Parathyroid adenoma (tissue), 2 donors: ENCODE measurements at regions not wholly inside any gene's neighbourhood (a gene's known extent, or its start where the extent isn't known, plus 50 kb on each side); places are given as distances from the start of the nearest gene placed in this dataset.

ENCODE experiments used
- H2AFZ ChIP-seq: fragments of 300-600 bp; sonication (generic); one replicate; pipeline ENCODE4 v1.7.0; 2017; ENCODE audit warnings: antibody characterized with exemption, mild to moderate bottlenecking
- H3K27ac ChIP-seq: fragments of 300-600 bp; sonication (generic); one replicate; pipeline ENCODE4 v1.7.0; 2017
- H3K27me3 ChIP-seq: fragments of 300-600 bp; sonication (generic); one replicate; pipeline ENCODE4 v1.7.0; 2017; ENCODE audit warnings: low read length; ENCODE audit not compliant: control insufficient read depth, insufficient read depth
- H3K36me3 ChIP-seq: fragments of 300-600 bp; sonication (generic); one replicate; pipeline ENCODE4 v1.7.0; 2017; ENCODE audit warnings: low read length; ENCODE audit not compliant: control insufficient read depth, insufficient read depth
- H3K4me1 ChIP-seq: fragments of 300-600 bp; sonication (generic); one replicate; pipeline ENCODE4 v1.7.0; 2017; ENCODE audit warnings: control low read depth
- H3K4me2 ChIP-seq: fragments of 300-600 bp; sonication (generic); one replicate; pipeline ENCODE4 v1.7.0; 2017; ENCODE audit warnings: low read length
- H3K4me3 ChIP-seq: fragments of 300-600 bp; sonication (generic); one replicate; pipeline ENCODE4 v1.7.0; 2017; ENCODE audit warnings: low read depth, low read length
- H3K79me2 ChIP-seq: fragments of 300-600 bp; sonication (generic); one replicate; pipeline ENCODE4 v1.7.0; 2017; ENCODE audit warnings: control low read depth
- H3K9ac ChIP-seq: fragments of 300-600 bp; sonication (generic); one replicate; pipeline ENCODE4 v1.7.0; 2017; ENCODE audit warnings: mild to moderate bottlenecking
- H3K9me3 ChIP-seq: fragments of 300-600 bp; sonication (generic); one replicate; pipeline ENCODE4 v1.7.0; 2017; ENCODE audit warnings: low read length; ENCODE audit not compliant: control insufficient read depth
- TF ChIP-seq, protein P1 (sequence below): fragments of 300-600 bp; sonication (generic); IDR thresholded peaks from one replicate; pipeline ENCODE4 v1.7.0; 2017; ENCODE audit warnings: antibody characterized with exemption, mild to moderate bottlenecking
- donor health status: primary hyperparathyroidism.

DNA sequence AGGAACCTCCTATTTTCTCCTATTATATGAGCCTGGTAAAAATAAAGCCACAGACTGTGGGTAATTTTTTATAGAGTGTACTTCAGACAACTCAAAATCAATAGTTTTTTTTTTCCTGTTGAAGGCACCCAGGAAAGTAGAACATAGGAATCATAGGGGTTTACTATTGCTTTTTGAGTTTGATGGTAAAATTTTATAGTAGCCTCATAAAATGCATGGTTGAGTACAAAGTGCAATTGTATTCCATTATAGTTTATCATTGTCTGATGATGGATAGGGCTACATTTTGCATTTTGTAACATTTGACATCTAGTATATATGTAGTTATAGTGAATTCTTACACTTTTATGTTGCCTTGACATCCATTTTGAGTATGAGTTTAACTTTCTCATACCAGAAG, 455.0 kb downstream of the STIM2 start:
- H3K4me2 ChIP-seq = no peak overlapping the region
- no peaks in the 10 kb centered on the region for H3K9me3 ChIP-seq
- no peak overlapping the region for H3K4me3 ChIP-seq
- H2AFZ ChIP-seq = no peak overlapping the region
- TF ChIP-seq, protein P1, sequence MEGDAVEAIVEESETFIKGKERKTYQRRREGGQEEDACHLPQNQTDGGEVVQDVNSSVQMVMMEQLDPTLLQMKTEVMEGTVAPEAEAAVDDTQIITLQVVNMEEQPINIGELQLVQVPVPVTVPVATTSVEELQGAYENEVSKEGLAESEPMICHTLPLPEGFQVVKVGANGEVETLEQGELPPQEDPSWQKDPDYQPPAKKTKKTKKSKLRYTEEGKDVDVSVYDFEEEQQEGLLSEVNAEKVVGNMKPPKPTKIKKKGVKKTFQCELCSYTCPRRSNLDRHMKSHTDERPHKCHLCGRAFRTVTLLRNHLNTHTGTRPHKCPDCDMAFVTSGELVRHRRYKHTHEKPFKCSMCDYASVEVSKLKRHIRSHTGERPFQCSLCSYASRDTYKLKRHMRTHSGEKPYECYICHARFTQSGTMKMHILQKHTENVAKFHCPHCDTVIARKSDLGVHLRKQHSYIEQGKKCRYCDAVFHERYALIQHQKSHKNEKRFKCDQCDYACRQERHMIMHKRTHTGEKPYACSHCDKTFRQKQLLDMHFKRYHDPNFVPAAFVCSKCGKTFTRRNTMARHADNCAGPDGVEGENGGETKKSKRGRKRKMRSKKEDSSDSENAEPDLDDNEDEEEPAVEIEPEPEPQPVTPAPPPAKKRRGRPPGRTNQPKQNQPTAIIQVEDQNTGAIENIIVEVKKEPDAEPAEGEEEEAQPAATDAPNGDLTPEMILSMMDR = no peak
- H3K9ac ChIP-seq = no peak overlapping the region
- no peaks in the 10 kb centered on the region for H3K4me1 ChIP-seq
- no peaks in the 10 kb centered on the region for H3K36me3 ChIP-seq
- no peak overlapping the region for H3K27ac ChIP-seq
- H3K79me2 ChIP-seq = no peaks in the 10 kb centered on the region
- H3K27me3 ChIP-seq = no peaks in the 10 kb centered on the region

DNA sequence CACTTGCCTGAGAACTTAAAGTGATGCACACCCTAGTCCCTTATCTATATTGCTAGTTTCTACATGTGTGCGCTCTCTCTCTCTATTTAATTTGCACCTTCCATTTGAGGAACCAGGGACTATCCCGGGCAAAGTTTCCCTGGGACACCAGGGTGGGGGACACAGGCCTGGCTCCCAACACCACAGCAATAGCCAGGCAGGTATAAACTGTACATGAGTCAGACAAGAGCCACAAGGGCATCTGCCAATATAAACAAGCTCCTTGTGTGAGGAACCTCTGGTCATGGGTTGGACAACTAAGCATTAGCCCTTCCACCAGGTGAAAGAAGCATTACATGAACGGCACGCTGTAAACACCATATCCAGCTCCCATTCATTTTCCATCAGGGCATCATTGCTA, 455.5 kb downstream of the STIM2 start:
- Histone ChIP-seq H3K9me3 (no peaks in the 10 kb centered on the region), H2AFZ (no peak overlapping the region), H3K4me1 (no peaks in the 10 kb centered on the region), H3K27me3 (no peaks in the 10 kb centered on the region), H3K9ac (no peak overlapping the region), H3K4me3 (no peak overlapping the region), H3K27ac (no peak overlapping the region), H3K79me2 (no peaks in the 10 kb centered on the region), H3K4me2 (no peak overlapping the region), H3K36me3 (no peaks in the 10 kb centered on the region)
- TF ChIP-seq, protein P1 = no peak

DNA sequence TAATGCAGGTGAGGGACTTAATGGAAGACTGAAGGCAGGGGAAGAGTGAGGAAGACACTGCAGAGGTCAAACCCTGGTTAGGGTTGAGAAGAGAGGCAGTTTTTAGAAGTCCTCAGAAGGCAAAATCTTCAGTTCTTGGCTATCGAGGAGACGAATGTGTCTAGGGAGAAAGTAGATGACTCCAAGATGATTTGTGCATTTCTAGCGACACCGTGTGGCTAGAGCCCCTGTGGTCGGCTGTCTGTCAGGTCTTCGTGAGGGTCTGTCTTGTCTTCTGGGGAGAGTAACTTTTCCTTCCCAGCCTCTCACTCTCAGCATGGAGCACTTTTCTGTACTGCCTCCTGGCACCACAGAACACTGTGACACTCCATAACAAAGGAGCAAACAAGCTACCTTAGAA, 458.1 kb downstream of the STIM2 start:
- Histone ChIP-seq H3K9ac (no peak overlapping the region), H3K36me3 (no peaks in the 10 kb centered on the region), H2AFZ (no peak overlapping the region), H3K4me1 (no peaks in the 10 kb centered on the region), H3K27ac (no peak overlapping the region), H3K4me2 (no peak overlapping the region), H3K79me2 (no peaks in the 10 kb centered on the region), H3K4me3 (no peak overlapping the region), H3K9me3 (no peaks in the 10 kb centered on the region), H3K27me3 (no peaks in the 10 kb centered on the region)
- TF ChIP-seq, protein P1 = no peak

DNA sequence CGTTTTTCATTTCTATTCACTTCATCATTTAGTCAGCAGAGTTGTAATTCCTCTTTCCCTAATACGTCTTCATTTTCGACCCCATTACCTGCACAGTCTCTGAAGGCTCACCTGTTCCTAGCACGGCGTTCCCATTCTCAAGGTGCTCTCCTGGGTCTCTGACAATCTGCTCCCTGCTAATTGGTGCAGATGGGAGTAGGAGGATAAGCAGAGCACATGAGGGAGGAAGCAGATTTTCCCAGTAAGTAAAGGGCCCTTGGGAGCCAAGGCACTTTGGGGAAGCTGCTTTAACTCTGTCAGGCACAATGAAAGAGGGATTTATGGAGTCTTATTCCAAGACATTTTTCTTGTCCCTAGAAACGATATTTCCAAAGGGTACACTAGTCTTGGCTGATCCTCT, 466.4 kb downstream of the STIM2 start:
- H2AFZ ChIP-seq = no peak overlapping the region
- no peaks in the 10 kb centered on the region for H3K36me3 ChIP-seq
- no peak overlapping the region for H3K4me2 ChIP-seq
- H3K9me3 ChIP-seq = no peaks in the 10 kb centered on the region
- H3K4me1 ChIP-seq = no peaks in the 10 kb centered on the region
- no peak overlapping the region for H3K4me3 ChIP-seq
- H3K9ac ChIP-seq = no peak overlapping the region
- H3K79me2 ChIP-seq = no peaks in the 10 kb centered on the region
- no peaks in the 10 kb centered on the region for H3K27me3 ChIP-seq
- TF ChIP-seq, protein P1 = no peak
- no peak overlapping the region for H3K27ac ChIP-seq

DNA sequence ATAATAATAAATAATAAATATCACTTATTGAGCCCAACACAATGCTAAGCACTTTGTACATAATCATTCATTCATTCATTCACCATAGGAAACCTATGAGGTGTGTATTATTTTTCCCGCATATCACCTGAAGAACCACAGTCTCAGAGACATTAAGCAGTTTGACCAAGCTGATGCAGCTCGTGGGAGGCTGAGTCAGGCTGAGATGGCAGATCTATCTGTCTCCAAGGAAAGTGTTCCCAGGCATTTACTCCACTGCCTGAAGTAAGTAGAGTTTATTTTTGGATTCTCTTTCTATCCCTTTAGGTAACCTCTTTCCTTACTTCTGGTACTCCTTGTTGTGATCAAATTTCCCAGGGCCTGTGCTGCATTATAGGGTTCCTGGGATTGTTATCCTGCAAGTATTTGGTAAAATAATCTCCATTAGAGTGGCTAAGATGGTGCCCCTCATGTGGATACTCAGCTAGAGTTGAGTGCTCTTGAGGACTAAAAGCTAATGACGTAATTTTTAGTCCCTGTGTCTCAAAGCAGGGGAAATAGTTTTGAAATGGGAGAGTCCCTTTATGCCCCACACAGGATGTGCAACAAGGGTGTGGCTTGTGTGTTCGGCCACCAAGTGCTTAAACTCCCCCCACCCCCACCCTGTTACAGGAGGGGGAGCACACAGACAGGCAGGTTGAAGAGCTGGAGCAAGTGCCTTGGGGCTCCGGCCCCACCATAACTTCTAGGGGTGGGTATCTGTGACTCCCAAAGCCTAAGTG, 467.0 kb downstream of the STIM2 start:
- Histone ChIP-seq H3K4me1 (no peaks in the 10 kb centered on the region), H3K4me2 (no peak overlapping the region), H3K36me3 (no peaks in the 10 kb centered on the region), H2AFZ (no peak overlapping the region), H3K9ac (no peak overlapping the region), H3K27ac (no peak overlapping the region), H3K27me3 (no peaks in the 10 kb centered on the region), H3K4me3 (no peak overlapping the region), H3K9me3 (no peaks in the 10 kb centered on the region), H3K79me2 (no peaks in the 10 kb centered on the region)
- TF ChIP-seq, protein P1 = no peak
